Breast epithelium (tissue), 3 donors: ENCODE measurements at regions not wholly inside any gene's neighbourhood (a gene's known extent, or its start where the extent isn't known, plus 50 kb on each side); places are given as distances from the start of the nearest gene placed in this dataset.

Experiments used
- POLR2A ChIP-seq: fragments of 450-650 bp; IDR thresholded peaks from one replicate; pipeline ENCODE4 v1.6.1; 2016; ENCODE audit warnings: antibody characterized with exemption, mild to moderate bottlenecking, moderate library complexity
- TF ChIP-seq, protein P1 (sequence below), 3 donors: fragments of 450-650 bp; IDR thresholded peaks; one replicate each; pipeline ENCODE4 v1.5.1; 2016 to 2017; ENCODE audit warnings: antibody characterized with exemption in 3 of 3, mild to moderate bottlenecking in 3 of 3, moderate library complexity in 3 of 3

DNA sequence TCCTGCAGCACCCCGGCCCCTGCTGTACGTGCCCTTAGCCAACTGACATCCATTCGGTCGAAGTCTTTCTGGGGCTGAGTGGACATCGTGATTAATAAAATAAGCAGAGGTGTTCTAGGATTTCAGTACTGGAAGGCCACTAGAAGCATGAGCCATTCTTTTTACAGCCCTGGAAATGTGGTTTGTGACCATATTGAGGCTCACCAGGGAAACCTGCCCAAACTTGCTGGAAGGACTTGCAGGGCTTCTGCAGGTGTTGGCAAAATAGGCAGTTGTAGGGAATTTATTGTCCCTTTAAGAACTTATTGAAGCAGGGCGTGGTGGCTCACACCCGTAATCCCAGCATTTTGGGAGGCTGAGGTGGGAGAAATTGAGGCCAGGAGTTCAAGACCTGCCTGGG, 80.8 kb downstream of the DOP1B start:
- TF ChIP-seq, protein P1, sequence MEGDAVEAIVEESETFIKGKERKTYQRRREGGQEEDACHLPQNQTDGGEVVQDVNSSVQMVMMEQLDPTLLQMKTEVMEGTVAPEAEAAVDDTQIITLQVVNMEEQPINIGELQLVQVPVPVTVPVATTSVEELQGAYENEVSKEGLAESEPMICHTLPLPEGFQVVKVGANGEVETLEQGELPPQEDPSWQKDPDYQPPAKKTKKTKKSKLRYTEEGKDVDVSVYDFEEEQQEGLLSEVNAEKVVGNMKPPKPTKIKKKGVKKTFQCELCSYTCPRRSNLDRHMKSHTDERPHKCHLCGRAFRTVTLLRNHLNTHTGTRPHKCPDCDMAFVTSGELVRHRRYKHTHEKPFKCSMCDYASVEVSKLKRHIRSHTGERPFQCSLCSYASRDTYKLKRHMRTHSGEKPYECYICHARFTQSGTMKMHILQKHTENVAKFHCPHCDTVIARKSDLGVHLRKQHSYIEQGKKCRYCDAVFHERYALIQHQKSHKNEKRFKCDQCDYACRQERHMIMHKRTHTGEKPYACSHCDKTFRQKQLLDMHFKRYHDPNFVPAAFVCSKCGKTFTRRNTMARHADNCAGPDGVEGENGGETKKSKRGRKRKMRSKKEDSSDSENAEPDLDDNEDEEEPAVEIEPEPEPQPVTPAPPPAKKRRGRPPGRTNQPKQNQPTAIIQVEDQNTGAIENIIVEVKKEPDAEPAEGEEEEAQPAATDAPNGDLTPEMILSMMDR (IDR thresholded peaks at IDR 0.05): no peak
- TF ChIP-seq POLR2A: no peak
